Pancreas (tissue), 10 donors: ENCODE measurements at regions not wholly inside any gene's neighbourhood (a gene's known extent, or its start where the extent isn't known, plus 50 kb on each side); places are given as distances from the start of the nearest gene placed in this dataset.

ENCODE experiments used
- ATAC-seq, 4 donors: fragments of 200-7000 bp; cut with Tn5 transposase; one replicate each; pipeline versions ENCODE4 v1.8.0 to v1.9.1; 2020; ENCODE audit warnings: mild to moderate bottlenecking in 4 of 4, moderate library complexity in 4 of 4
- DNase-seq, 6 donors: peaks; one replicate each; pipeline ENCODE4 v3.0.0-alpha.2; 2020
- FAIRE-seq: peaks from 2 replicates; lab custom pipeline; 2012; peaks lifted over from hg19 to GRCh38; lab: Jason Lieb, UNC
- H3K27ac ChIP-seq, 4 donors: fragments of 200-600 bp; sonication (generic); 1 replicate in 3 of 4; 2 replicates in 1 of 4; pipeline versions ENCODE4 v1.5.0 to v1.8.0; 2020
- H3K27me3 ChIP-seq, 4 donors: fragments of 200-600 bp; one replicate each; pipeline ENCODE4 v1.8.0; 2021
- H3K36me3 ChIP-seq, 3 donors: fragments of 200-600 bp; sonication (generic) in 1 of 3; one replicate each; pipeline versions ENCODE4 v1.5.0 to v1.8.0; 2020 to 2021
- H3K4me1 ChIP-seq, 3 donors: fragments of 200-600 bp; one replicate each; pipeline ENCODE4 v1.8.0; 2021
- H3K4me3 ChIP-seq, 4 donors: fragments of 200-600 bp; sonication (generic) in 2 of 4; one replicate each; pipeline versions ENCODE4 v1.5.0 to v1.8.0; 2020 to 2021
- H3K9me3 ChIP-seq, 4 donors: fragments of 200-600 bp; one replicate each; pipeline ENCODE4 v1.8.0; 2021
- CTCF ChIP-seq, 4 donors: fragments of 200-600 bp; sonication (generic) in 3 of 4; IDR thresholded peaks; one replicate each; pipeline versions ENCODE4 v1.5.0 to v1.8.0; 2021; ENCODE audit warnings: antibody characterized with exemption in 4 of 4
- WGBS, 2 donors: extraction: QIAGEN DNeasy Blood & Tissue Kit; methylation state at CpG; one replicate each; pipeline ENCODE4 v1.1.7; 2013; 5-methylcytosine and 5-hydroxymethylcytosine counted together
- intact Hi-C, 3 donors: fragments of 100-400 bp; cut with DNase I; formaldehyde crosslinking; loops; one replicate each; pipeline versions ENCODE4 v1.11.1 to v1.14.2; 2022
- donor health status: healthy with polysubstance abuse.
- donor health status: DM: no; HTN: no; CAD: no; lungs with moderate emphysema.
- donor health status: DM: no; HTN: no; CAD: no.
- donor health status: control.
- donor health status: control.
- donor health status: Bipolar disorder and iron deficiency.
- donor health status: DM: yes; HTN: yes; CAD: no.
- donor health status: DM: no; HTN: no; CAD: no.
- donor health status: DM: no; HTN: no; CAD: no.
- donor health status: DM: yes; HTN: yes; CAD: no.

DNA sequence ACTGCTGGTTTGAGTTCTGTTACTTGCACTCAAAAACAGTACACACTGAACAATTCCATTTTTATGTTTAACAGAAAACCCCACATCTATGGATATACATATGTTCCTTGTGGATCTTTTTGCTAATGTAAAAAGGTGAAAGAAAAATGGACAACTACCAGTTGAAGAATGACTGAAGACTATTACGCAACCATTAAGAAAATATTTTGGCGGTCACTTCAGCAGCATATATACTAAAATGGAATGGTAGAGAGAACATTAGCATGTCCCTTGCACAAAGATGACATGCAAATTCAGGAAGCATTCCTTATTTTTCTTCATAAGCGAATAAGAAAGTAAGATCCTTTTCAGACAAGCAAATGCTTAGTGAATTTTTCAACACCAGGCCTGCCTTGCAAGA lies 84.6 kb upstream of the FMR1 start:
- no peaks in the 10 kb centered on the region for H3K4me1 ChIP-seq
- H3K27ac ChIP-seq: no peak overlapping the region
- FAIRE-seq (no peak), DNase-seq (no peak), ATAC-seq (no peak)
- 73 to 80% methylated on average over 3 of the region's 3 CpGs for WGBS, 2 donors
- intact Hi-C loops: no loop called here
- no peaks in the 10 kb centered on the region for H3K9me3 ChIP-seq
- H3K36me3 ChIP-seq: no peaks in the 10 kb centered on the region
- no peak overlapping the region for H3K4me3 ChIP-seq
- no peak for TF ChIP-seq CTCF (IDR thresholded peaks at IDR 0.05)
- H3K27me3 ChIP-seq: no peaks in the 10 kb centered on the region

DNA sequence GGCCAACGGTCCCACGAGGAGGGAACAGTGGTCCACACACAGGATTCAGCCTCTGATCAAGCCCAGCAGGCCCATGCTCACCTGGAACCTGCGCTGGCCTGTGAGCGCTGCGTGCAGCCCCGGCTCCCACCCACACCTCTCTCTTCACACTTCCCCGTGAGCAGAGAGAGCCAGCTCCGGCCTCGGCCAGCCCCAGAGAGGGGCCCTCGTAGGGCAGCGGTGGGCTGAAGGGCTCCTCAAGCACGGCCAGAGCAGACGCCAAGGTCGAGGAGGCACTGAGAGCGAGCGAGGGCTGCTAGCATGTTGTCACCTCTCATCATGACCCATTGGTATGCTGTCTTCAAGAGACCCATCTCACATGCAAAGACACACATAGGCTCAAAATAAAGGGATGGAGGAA lies 83.0 kb upstream of the FMR1 start:
- 76 to 78% methylated on average over 16 of the region's 16 CpGs for WGBS, 2 donors
- no peak for TF ChIP-seq CTCF (IDR thresholded peaks at IDR 0.05)
- no peak for ATAC-seq
- peak in 1 of 6 donors; percentile 51 for DNase-seq
- no peak for FAIRE-seq
- Histone ChIP-seq H3K9me3 (no peaks in the 10 kb centered on the region), H3K36me3 (no peaks in the 10 kb centered on the region), H3K4me1 (no peaks in the 10 kb centered on the region), H3K4me3 (no peak overlapping the region), H3K27me3 (no peaks in the 10 kb centered on the region), H3K27ac (no peak overlapping the region)
- intact Hi-C loops: no loop called here

GRCh38 chrX:147832707-147833348 lies 78.9 kb upstream of the FMR1 start:
- no peak overlapping the region for H3K27ac ChIP-seq
- TF ChIP-seq CTCF (IDR thresholded peaks at IDR 0.05): no peak
- no peaks in the 10 kb centered on the region for H3K36me3 ChIP-seq
- H3K9me3 ChIP-seq: no peaks in the 10 kb centered on the region
- no peak overlapping the region for H3K4me3 ChIP-seq
- ATAC-seq (no peak), FAIRE-seq (peak; percentile 32), DNase-seq (no peak)
- no peaks in the 10 kb centered on the region for H3K27me3 ChIP-seq
- WGBS, 2 donors: 35 to 47% methylated on average over 2 of the region's 2 CpGs
- H3K4me1 ChIP-seq: no peaks in the 10 kb centered on the region
- intact Hi-C loops: no loop called here

- 29 to 63% methylated on average over 1 of the region's 1 CpG for WGBS, 2 donors
- peaks cover 0 to 6% (median 0%) of the 10 kb centered on the region in 4 donors for H3K27me3 ChIP-seq
- ATAC-seq (no peak), DNase-seq (no peak), FAIRE-seq (peak; percentile 66)
- TF ChIP-seq CTCF (IDR thresholded peaks at IDR 0.05): peak in 1 of 4 donors; percentile 10
- H3K4me3 ChIP-seq: no peak overlapping the region
- H3K4me1 ChIP-seq: no peaks in the 10 kb centered on the region
- no peaks in the 10 kb centered on the region for H3K36me3 ChIP-seq
- intact Hi-C loops: no loop called here
- H3K27ac ChIP-seq: no peak overlapping the region
- H3K9me3 ChIP-seq: no peaks in the 10 kb centered on the region
Observed at GRCh38 chrX:147838465-147839131, 73.1 kb upstream of the FMR1 start.

DNA sequence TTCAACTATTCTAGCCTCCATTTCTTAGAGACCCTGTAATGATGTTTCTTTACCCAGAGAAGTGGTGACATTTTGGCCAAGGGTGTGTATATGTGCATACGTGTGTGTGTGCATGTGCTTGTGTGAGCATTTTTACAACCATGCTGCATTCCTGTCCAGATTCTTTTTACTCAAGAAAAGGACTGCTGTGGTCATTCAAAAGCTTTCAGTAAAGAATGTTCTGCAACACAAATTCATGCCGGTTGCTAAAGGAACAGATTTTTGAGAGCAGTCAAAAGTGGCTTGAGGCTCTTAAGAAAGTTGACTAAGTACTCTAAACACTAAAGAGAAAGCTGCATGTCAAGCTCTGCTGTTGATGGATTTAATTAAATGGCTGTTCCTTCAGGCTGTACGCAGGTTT lies 65.0 kb upstream of the FMR1 start:
- no peak for TF ChIP-seq CTCF (IDR thresholded peaks at IDR 0.05)
- no peak for DNase-seq
- FAIRE-seq: no peak

More for the DNA sequence above, 65.0 kb upstream of the FMR1 start:
- 60 to 64% methylated on average over 3 of the region's 3 CpGs for WGBS, 2 donors
- peaks cover 0 to 4% (median 0%) of the 10 kb centered on the region in 4 donors for H3K27me3 ChIP-seq
- H3K27ac ChIP-seq: no peak overlapping the region
- H3K36me3 ChIP-seq: no peaks in the 10 kb centered on the region
- H3K9me3 ChIP-seq: no peaks in the 10 kb centered on the region
- ATAC-seq: no peak
- intact Hi-C loops: no loop called here
- no peak overlapping the region for H3K4me3 ChIP-seq
- no peaks in the 10 kb centered on the region for H3K4me1 ChIP-seq
